Gastrocnemius medialis (tissue), 4 donors: ENCODE measurements at regions not wholly inside any gene's neighbourhood (a gene's known extent, or its start where the extent isn't known, plus 50 kb on each side); places are given as distances from the start of the nearest gene placed in this dataset.

Source experiments
- CTCF ChIP-seq, 5 experiments: fragments of 450-650 bp in 3 of 5; fragments of 200-600 bp in 2 of 5; sonication (generic) in 2 of 5; IDR thresholded peaks in 4 of 5; conservative IDR thresholded peaks in 1 of 5; 1 replicate in 4 of 5; 2 replicates in 1 of 5; pipeline ENCODE4 v1.5.1; 2016 to 2019; ENCODE audit warnings: antibody characterized with exemption in 5 of 5, mild to moderate bottlenecking in 3 of 5, moderate library complexity in 3 of 5
- POLR2A ChIP-seq, 2 donors: fragments of 450-650 bp; IDR thresholded peaks; one replicate each; pipeline ENCODE4 v1.6.1; 2017; ENCODE audit warnings: antibody characterized with exemption in 2 of 2, mild to moderate bottlenecking in 2 of 2, moderate library complexity in 2 of 2

GRCh38 chr3:68142441-68142840 lies 488.0 kb upstream of the SUCLG2 start:
- TF ChIP-seq CTCF (IDR thresholded peaks at IDR 0.05 in 4 of 5, conservative IDR thresholded peaks at IDR 0.05 in 1 of 5) = no peak
- TF ChIP-seq POLR2A (IDR thresholded peaks at IDR 0.05) = no peak
